HEK293 (cell line): ENCODE measurements at regions not wholly inside any gene's neighbourhood (a gene's known extent, or its start where the extent isn't known, plus 50 kb on each side); places are given as distances from the start of the nearest gene placed in this dataset.

Experiments
- HOXD13 ChIP-seq: sonication (generic); formaldehyde crosslinking; IDR thresholded peaks from 2 replicates; pipeline ENCODE4 v1.8.0; 2022; ENCODE audit warnings: missing genetic modification reagents, borderline replicate concordance
- KLF16 ChIP-seq: fragments of 450-650 bp; formaldehyde crosslinking; IDR thresholded peaks from 2 replicates; pipeline ENCODE4 v1.5.1; 2017; ENCODE audit warnings: missing biosample characterization, missing genetic modification characterization
- SP2 ChIP-seq: fragments of 450-650 bp; formaldehyde crosslinking; IDR thresholded peaks from 2 replicates; pipeline ENCODE4 v1.5.1; 2016; ENCODE audit warnings: missing biosample characterization, missing genetic modification characterization
- ZBTB1 ChIP-seq: fragments of 450-650 bp; formaldehyde crosslinking; IDR thresholded peaks from 2 replicates; pipeline ENCODE4 v1.5.1; 2016; ENCODE audit warnings: missing biosample characterization, missing genetic modification characterization
- ZBTB48 ChIP-seq: fragments of 450-650 bp; formaldehyde crosslinking; IDR thresholded peaks from 2 replicates; pipeline ENCODE4 v1.5.1; 2016; ENCODE audit warnings: missing biosample characterization, missing genetic modification characterization
- ZNF350 ChIP-seq: fragments of 450-650 bp; formaldehyde crosslinking; IDR thresholded peaks from 2 replicates; pipeline ENCODE4 v1.5.0; 2017; ENCODE audit warnings: missing biosample characterization, mild to moderate bottlenecking, missing genetic modification characterization
- ZNF48 ChIP-seq: fragments of 450-650 bp; formaldehyde crosslinking; IDR thresholded peaks from 2 replicates; pipeline ENCODE4 v1.5.1; 2016; ENCODE audit warnings: missing biosample characterization, missing genetic modification characterization
- ZNF558 ChIP-seq: fragments of 450-650 bp; formaldehyde crosslinking; IDR thresholded peaks from 2 replicates; pipeline ENCODE4 v1.5.1; 2016; ENCODE audit warnings: missing biosample characterization, missing genetic modification characterization
- TF ChIP-seq, protein P1 (sequence below): fragments of 450-650 bp; formaldehyde crosslinking; IDR thresholded peaks from 2 replicates; pipeline ENCODE4 v1.5.1; 2016; ENCODE audit warnings: missing biosample characterization, missing genetic modification characterization
- TF ChIP-seq, protein P2 (sequence below): fragments of 450-650 bp; formaldehyde crosslinking; IDR thresholded peaks from 2 replicates; pipeline ENCODE4 v1.5.1; 2016; ENCODE audit warnings: missing biosample characterization, missing genetic modification characterization
- TF ChIP-seq, protein P3 (sequence below): fragments of 450-650 bp; formaldehyde crosslinking; IDR thresholded peaks from 2 replicates; pipeline ENCODE4 v1.5.1; 2016; ENCODE audit warnings: missing biosample characterization, missing genetic modification characterization
- TF ChIP-seq, protein P4 (sequence below): fragments of 450-650 bp; formaldehyde crosslinking; IDR thresholded peaks from 2 replicates; pipeline ENCODE4 v1.5.1; 2016; ENCODE audit warnings: missing biosample characterization, missing genetic modification characterization
- TF ChIP-seq, protein P5 (sequence below): fragments of 450-650 bp; formaldehyde crosslinking; IDR thresholded peaks from 2 replicates; pipeline ENCODE4 v1.5.1; 2016; ENCODE audit warnings: missing biosample characterization, missing genetic modification characterization
- TF ChIP-seq, protein P6 (sequence below): fragments of 450-650 bp; formaldehyde crosslinking; IDR thresholded peaks from 2 replicates; pipeline ENCODE4 v1.5.1; 2016; ENCODE audit warnings: missing biosample characterization, missing genetic modification characterization

DNA sequence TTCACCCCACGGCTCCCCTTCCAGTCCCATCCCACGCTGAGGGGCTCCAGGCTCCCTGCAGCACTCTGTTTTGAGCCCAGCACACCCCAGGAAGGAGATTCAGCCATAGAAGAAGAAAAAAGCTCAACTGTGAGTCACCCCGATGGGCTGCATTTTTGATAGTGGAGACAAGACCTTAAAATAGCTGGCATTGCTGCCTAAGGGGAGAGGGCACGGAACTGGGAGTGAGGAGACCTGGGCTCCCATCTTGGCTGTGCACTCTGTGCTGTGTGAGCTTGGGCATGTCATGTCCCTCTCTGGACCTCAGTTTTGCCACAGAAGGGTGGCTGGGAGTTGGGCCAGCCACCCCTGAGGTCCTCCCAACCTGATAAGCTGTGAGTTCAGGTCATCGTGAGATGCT, 57.2 kb upstream of the SMAD6 start:
- TF ChIP-seq, protein P1, sequence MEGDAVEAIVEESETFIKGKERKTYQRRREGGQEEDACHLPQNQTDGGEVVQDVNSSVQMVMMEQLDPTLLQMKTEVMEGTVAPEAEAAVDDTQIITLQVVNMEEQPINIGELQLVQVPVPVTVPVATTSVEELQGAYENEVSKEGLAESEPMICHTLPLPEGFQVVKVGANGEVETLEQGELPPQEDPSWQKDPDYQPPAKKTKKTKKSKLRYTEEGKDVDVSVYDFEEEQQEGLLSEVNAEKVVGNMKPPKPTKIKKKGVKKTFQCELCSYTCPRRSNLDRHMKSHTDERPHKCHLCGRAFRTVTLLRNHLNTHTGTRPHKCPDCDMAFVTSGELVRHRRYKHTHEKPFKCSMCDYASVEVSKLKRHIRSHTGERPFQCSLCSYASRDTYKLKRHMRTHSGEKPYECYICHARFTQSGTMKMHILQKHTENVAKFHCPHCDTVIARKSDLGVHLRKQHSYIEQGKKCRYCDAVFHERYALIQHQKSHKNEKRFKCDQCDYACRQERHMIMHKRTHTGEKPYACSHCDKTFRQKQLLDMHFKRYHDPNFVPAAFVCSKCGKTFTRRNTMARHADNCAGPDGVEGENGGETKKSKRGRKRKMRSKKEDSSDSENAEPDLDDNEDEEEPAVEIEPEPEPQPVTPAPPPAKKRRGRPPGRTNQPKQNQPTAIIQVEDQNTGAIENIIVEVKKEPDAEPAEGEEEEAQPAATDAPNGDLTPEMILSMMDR (tag by site-specific recombination) = no peak
- TF ChIP-seq ZNF48 (no peak), SP2 (tag by site-specific recombination) (no peak), KLF16 (tag by site-specific recombination) (no peak), ZBTB48 (tag by site-specific recombination) (no peak), ZNF350 (tag by site-specific recombination) (no peak), HOXD13 (CRISPR knock-in tag) (no peak), ZBTB1 (tag by site-specific recombination) (no peak), ZNF558 (tag by site-specific recombination) (no peak)
- TF ChIP-seq, protein P2, sequence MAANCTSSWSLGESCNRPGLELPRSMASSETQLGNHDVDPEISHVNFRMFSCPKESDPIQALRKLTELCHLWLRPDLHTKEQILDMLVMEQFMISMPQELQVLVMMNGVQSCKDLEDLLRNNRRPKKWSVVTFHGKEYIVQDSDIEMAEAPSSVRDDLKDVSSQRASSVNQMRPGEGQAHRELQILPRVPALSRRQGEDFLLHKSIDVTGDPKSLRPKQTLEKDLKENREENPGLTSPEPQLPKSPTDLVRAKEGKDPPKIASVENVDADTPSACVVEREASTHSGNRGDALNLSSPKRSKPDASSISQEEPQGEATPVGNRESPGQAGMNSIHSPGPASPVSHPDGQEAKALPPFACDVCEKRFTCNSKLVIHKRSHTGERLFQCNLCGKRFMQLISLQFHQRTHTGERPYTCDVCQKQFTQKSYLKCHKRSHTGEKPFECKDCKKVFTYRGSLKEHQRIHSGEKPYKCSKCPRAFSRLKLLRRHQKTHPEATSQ = no peak
- TF ChIP-seq, protein P3, sequence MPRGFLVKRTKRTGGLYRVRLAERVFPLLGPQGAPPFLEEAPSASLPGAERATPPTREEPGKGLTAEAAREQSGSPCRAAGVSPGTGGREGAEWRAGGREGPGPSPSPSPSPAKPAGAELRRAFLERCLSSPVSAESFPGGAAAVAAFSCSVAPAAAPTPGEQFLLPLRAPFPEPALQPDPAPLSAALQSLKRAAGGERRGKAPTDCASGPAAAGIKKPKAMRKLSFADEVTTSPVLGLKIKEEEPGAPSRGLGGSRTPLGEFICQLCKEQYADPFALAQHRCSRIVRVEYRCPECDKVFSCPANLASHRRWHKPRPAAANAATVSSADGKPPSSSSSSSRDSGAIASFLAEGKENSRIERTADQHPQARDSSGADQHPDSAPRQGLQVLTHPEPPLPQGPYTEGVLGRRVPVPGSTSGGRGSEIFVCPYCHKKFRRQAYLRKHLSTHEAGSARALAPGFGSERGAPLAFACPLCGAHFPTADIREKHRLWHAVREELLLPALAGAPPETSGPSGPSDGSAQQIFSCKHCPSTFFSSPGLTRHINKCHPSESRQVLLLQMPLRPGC (tag by site-specific recombination) = no peak
- TF ChIP-seq, protein P4, sequence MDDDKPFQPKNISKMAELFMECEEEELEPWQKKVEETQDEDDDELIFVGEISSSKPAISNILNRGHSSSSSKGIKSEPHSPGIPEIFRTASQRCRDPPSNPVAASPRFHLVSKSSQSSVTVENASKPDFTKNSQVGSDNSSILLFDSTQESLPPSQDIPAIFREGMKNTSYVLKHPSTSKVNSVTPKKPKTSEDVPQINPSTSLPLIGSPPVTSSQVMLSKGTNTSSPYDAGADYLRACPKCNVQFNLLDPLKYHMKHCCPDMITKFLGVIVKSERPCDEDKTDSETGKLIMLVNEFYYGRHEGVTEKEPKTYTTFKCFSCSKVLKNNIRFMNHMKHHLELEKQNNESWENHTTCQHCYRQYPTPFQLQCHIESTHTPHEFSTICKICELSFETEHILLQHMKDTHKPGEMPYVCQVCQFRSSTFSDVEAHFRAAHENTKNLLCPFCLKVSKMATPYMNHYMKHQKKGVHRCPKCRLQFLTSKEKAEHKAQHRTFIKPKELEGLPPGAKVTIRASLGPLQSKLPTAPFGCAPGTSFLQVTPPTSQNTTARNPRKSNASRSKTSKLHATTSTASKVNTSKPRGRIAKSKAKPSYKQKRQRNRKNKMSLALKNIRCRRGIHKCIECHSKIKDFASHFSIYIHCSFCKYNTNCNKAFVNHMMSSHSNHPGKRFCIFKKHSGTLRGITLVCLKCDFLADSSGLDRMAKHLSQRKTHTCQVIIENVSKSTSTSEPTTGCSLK = no peak
- TF ChIP-seq, protein P5, sequence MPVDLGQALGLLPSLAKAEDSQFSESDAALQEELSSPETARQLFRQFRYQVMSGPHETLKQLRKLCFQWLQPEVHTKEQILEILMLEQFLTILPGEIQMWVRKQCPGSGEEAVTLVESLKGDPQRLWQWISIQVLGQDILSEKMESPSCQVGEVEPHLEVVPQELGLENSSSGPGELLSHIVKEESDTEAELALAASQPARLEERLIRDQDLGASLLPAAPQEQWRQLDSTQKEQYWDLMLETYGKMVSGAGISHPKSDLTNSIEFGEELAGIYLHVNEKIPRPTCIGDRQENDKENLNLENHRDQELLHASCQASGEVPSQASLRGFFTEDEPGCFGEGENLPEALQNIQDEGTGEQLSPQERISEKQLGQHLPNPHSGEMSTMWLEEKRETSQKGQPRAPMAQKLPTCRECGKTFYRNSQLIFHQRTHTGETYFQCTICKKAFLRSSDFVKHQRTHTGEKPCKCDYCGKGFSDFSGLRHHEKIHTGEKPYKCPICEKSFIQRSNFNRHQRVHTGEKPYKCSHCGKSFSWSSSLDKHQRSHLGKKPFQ (tag by site-specific recombination) = no peak
- TF ChIP-seq, protein P6, sequence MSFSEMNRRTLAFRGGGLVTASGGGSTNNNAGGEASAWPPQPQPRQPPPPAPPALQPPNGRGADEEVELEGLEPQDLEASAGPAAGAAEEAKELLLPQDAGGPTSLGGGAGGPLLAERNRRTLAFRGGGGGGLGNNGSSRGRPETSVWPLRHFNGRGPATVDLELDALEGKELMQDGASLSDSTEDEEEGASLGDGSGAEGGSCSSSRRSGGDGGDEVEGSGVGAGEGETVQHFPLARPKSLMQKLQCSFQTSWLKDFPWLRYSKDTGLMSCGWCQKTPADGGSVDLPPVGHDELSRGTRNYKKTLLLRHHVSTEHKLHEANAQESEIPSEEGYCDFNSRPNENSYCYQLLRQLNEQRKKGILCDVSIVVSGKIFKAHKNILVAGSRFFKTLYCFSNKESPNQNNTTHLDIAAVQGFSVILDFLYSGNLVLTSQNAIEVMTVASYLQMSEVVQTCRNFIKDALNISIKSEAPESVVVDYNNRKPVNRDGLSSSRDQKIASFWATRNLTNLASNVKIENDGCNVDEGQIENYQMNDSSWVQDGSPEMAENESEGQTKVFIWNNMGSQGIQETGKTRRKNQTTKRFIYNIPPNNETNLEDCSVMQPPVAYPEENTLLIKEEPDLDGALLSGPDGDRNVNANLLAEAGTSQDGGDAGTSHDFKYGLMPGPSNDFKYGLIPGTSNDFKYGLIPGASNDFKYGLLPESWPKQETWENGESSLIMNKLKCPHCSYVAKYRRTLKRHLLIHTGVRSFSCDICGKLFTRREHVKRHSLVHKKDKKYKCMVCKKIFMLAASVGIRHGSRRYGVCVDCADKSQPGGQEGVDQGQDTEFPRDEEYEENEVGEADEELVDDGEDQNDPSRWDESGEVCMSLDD = no peak
